ENCODE measurements at regions not wholly inside any gene's neighbourhood (a gene's known extent, or its start where the extent isn't known, plus 50 kb on each side); places are given as distances from the start of the nearest gene placed in this dataset.

DNA sequence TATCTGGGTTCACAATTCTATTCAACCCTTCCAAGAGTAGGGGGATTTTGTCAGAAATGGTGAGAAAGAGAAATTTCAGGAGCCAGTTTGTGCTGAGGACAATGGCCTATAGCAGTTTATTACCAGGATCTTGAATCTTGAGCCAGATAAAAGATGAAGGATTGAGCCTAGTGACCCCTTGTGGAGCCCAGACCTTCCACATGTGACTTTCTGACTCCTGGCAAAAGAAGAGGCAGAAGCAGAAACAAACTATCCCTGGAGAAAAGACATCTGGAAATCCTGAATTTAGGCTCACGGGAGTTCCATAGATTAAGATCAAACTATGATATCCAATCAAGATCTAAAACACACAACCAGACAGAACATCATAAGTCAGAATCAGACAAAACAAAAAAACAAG lies 60.9 kb upstream of the CHRM2 start:
- WGBS, 2 donors = 45 to 68% methylated on average over 1 of the region's 1 CpG

DNA sequence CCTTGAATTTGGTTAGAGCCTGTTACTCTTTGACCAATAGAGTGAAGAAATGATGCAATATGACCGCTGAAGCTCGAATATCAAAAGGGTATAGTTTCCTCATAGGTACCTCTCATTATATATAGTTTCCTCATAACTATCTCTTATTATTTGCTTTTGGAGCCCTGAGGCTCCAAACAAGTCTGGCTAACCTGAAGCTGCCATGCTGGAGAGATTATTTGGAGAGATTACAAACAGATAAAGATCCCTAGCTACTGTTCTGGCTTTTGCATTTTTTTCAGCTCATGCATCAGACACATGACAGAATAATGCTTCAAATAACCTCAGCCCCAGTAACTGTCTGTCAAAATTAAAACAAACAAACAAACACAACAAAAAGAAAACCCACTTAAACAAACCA lies 65.4 kb upstream of the CHRM2 start:
- TF ChIP-seq POLR2A (IDR thresholded peaks at IDR 0.05) (no peak), EP300 (IDR thresholded peaks at IDR 0.05) (no peak), CTCF (IDR thresholded peaks at IDR 0.05) (no peak), POLR2AphosphoS5 (IDR thresholded peaks at IDR 0.05) (no peak)
- ATAC-seq (ENCODE audit: low FRiP score in 2 of 2) (no peak), DNase-seq (no peak)
- no peaks in the 10 kb centered on the region for H3K9me3 ChIP-seq
- H3K4me3 ChIP-seq = no peak overlapping the region
- no peaks in the 10 kb centered on the region for H3K4me1 ChIP-seq
- no peak overlapping the region for H3K27ac ChIP-seq
- 91 to 95% methylated on average over 2 of the region's 2 CpGs for WGBS, 2 donors
- no peaks in the 10 kb centered on the region for H3K27me3 ChIP-seq
- H3K36me3 ChIP-seq = no peaks in the 10 kb centered on the region

More for the DNA sequence above, 60.9 kb upstream of the CHRM2 start:
- no peak overlapping the region for H3K27ac ChIP-seq
- ATAC-seq (ENCODE audit: low FRiP score in 2 of 2) (no peak), DNase-seq (no peak)
- H3K27me3 ChIP-seq = no peaks in the 10 kb centered on the region
- peaks cover 0 to 11% (median 4%) of the 10 kb centered on the region in 4 donors for H3K9me3 ChIP-seq
- no peaks in the 10 kb centered on the region for H3K36me3 ChIP-seq
- TF ChIP-seq EP300 (IDR thresholded peaks at IDR 0.05) = no peak
- TF ChIP-seq CTCF (IDR thresholded peaks at IDR 0.05) = no peak
- TF ChIP-seq POLR2AphosphoS5 (IDR thresholded peaks at IDR 0.05) = no peak
- TF ChIP-seq POLR2A (IDR thresholded peaks at IDR 0.05) = no peak
- H3K4me3 ChIP-seq = no peak overlapping the region
- no peaks in the 10 kb centered on the region for H3K4me1 ChIP-seq

- ATAC-seq (ENCODE audit: low FRiP score in 2 of 2) = no peak
- DNase-seq = no peak
- H3K9me3 ChIP-seq = no peaks in the 10 kb centered on the region
- no peak overlapping the region for H3K27ac ChIP-seq
- TF ChIP-seq POLR2AphosphoS5 (IDR thresholded peaks at IDR 0.05) = no peak
- no peak for TF ChIP-seq POLR2A (IDR thresholded peaks at IDR 0.05)
- no peak for TF ChIP-seq EP300 (IDR thresholded peaks at IDR 0.05)
- TF ChIP-seq CTCF (IDR thresholded peaks at IDR 0.05) = no peak
- 79 to 88% methylated on average over 1 of the region's 1 CpG for WGBS, 2 donors
- H3K36me3 ChIP-seq = no peaks in the 10 kb centered on the region
- no peaks in the 10 kb centered on the region for H3K4me1 ChIP-seq
- no peak overlapping the region for H3K4me3 ChIP-seq
- no peaks in the 10 kb centered on the region for H3K27me3 ChIP-seq
These were observed 84.5 kb upstream of the CHRM2 start for GRCh38 chr7:136783934-136784333.

GRCh38 chr7:136741941-136742340 lies 126.5 kb upstream of the CHRM2 start:
- H3K36me3 ChIP-seq = no peaks in the 10 kb centered on the region
- WGBS, 2 donors = 79 to 85% methylated on average over 3 of the region's 3 CpGs
- no peak for TF ChIP-seq CTCF (IDR thresholded peaks at IDR 0.05)
- no peak for TF ChIP-seq POLR2AphosphoS5 (IDR thresholded peaks at IDR 0.05)
- TF ChIP-seq EP300 (IDR thresholded peaks at IDR 0.05) = no peak
- no peak for TF ChIP-seq POLR2A (IDR thresholded peaks at IDR 0.05)
- no peak overlapping the region for H3K27ac ChIP-seq
- H3K9me3 ChIP-seq = peaks cover 0 to 7% (median 0%) of the 10 kb centered on the region in 4 donors
- no peak for ATAC-seq (ENCODE audit: low FRiP score in 2 of 2)
- no peak overlapping the region for H3K4me3 ChIP-seq
- no peak for DNase-seq
- H3K4me1 ChIP-seq = no peaks in the 10 kb centered on the region
- H3K27me3 ChIP-seq = no peaks in the 10 kb centered on the region

DNA sequence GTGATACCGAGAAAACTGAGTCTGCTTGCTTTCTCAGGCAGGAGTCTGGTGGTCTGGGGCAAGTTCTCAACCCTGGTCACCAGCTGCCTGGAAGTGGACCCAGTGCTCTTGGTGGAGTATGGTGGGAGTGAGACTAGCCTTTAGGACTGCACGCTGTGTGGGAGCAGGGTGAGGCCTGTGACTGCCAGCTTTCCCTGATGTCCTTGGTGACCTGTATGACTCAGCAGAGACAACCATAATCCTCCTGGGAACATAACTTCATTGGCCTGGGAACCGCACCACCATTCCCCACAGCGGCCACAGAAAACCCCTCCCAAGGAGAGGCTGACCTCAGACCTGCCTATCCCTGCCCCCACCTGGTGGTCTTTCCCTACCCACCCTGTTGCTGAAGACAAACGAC lies 139.5 kb upstream of the CHRM2 start:
- WGBS, 2 donors = 58 to 73% methylated on average over 4 to 5 of the region's 5 CpGs
- peaks cover 0 to 9% (median 0%) of the 10 kb centered on the region in 4 donors for H3K9me3 ChIP-seq
- ATAC-seq (ENCODE audit: low FRiP score in 2 of 2) (no peak), DNase-seq (no peak)
- H3K36me3 ChIP-seq = no peaks in the 10 kb centered on the region
- TF ChIP-seq EP300 (IDR thresholded peaks at IDR 0.05) (no peak), POLR2AphosphoS5 (IDR thresholded peaks at IDR 0.05) (no peak), POLR2A (IDR thresholded peaks at IDR 0.05) (no peak), CTCF (IDR thresholded peaks at IDR 0.05) (no peak)
- no peaks in the 10 kb centered on the region for H3K4me1 ChIP-seq
- H3K27ac ChIP-seq = no peak overlapping the region
- no peak overlapping the region for H3K4me3 ChIP-seq
- H3K27me3 ChIP-seq = no peaks in the 10 kb centered on the region

Data from upper lobe of left lung (tissue), 6 donors.